ENCODE measurements at regions not wholly inside any gene's neighbourhood (a gene's known extent, or its start where the extent isn't known, plus 50 kb on each side); places are given as distances from the start of the nearest gene placed in this dataset.
"Not testable (repeated sequence)": the region's sequence is repeated elsewhere in the genome, so short reads cannot be mapped to it uniquely, and the experiment has no call there.

DNA sequence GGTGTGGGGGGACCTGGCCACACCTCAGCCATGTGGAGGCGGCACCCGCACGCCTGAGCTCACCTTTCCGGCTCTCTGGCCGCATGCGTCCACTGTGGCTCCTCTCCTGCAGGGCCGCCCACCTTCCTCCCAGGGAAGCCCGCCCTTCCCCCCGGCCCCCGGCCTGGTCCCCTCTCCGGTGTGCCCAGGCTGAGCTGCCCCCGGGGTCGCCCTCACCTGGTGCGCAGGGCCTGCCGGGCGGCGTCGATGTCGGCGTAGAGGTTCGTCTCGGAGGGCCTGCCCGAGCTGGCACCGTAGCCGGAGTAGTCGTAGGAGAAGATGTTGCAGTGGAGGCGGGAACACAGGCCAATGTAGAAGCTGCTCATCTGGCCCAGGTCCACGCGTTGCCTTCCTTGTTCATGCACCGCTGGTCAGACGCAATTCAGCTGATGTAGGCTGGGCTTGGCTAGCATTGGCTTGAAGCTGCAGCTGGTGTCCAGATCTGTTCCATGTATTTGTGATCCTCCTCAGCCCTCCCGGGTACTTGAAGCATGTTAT lies 75.3 kb downstream of the GOLGA8G start:
- TF ChIP-seq, protein P1, sequence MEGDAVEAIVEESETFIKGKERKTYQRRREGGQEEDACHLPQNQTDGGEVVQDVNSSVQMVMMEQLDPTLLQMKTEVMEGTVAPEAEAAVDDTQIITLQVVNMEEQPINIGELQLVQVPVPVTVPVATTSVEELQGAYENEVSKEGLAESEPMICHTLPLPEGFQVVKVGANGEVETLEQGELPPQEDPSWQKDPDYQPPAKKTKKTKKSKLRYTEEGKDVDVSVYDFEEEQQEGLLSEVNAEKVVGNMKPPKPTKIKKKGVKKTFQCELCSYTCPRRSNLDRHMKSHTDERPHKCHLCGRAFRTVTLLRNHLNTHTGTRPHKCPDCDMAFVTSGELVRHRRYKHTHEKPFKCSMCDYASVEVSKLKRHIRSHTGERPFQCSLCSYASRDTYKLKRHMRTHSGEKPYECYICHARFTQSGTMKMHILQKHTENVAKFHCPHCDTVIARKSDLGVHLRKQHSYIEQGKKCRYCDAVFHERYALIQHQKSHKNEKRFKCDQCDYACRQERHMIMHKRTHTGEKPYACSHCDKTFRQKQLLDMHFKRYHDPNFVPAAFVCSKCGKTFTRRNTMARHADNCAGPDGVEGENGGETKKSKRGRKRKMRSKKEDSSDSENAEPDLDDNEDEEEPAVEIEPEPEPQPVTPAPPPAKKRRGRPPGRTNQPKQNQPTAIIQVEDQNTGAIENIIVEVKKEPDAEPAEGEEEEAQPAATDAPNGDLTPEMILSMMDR (conservative IDR thresholded peaks at IDR 0.05 in 1 of 2, IDR thresholded peaks at IDR 0.05 in 1 of 2; ENCODE audit: low read depth in 1 of 2, low read length in 2 of 2): not testable (repeated sequence)
- not testable (repeated sequence) for TF ChIP-seq EZH2 (IDR thresholded peaks at IDR 0.05; ENCODE audit: low read length, missing control alignments)

Measured in fibroblast of lung (primary cell).